ENCODE measurements at regions not wholly inside any gene's neighbourhood (a gene's known extent, or its start where the extent isn't known, plus 50 kb on each side); places are given as distances from the start of the nearest gene placed in this dataset.
A peak's percentile ranks its signal among the peaks of the same experiment; 100 is the strongest.
"Not testable (repeated sequence)": the region's sequence is repeated elsewhere in the genome, so short reads cannot be mapped to it uniquely, and the experiment has no call there.

- no peak for DNase-seq (ENCODE audit: low read depth)
These were observed 169.6 kb downstream of the EDEM1 start for GRCh38 chr3:5357089-5357488.

- no peak for DNase-seq (ENCODE audit: low read depth)
These were observed 171.4 kb downstream of the EDEM1 start for GRCh38 chr3:5358911-5359310.

- DNase-seq (ENCODE audit: low read depth): no peak
These were observed 172.9 kb downstream of the EDEM1 start for GRCh38 chr3:5360453-5360852.

GRCh38 chr3:5366746-5367145 lies 179.2 kb downstream of the EDEM1 start:
- no peak for DNase-seq (ENCODE audit: low read depth)

GRCh38 chr3:5371555-5371954 lies 184.0 kb downstream of the EDEM1 start:
- not testable (repeated sequence) for DNase-seq (ENCODE audit: low read depth)

GRCh38 chr3:5376761-5377160 lies 189.3 kb downstream of the EDEM1 start:
- DNase-seq (ENCODE audit: low read depth): no peak

- not testable (repeated sequence) for DNase-seq (ENCODE audit: low read depth)
These were observed 191.8 kb downstream of the EDEM1 start for GRCh38 chr3:5379266-5379665.

- not testable (repeated sequence) for DNase-seq (ENCODE audit: low read depth)
These were observed 196.2 kb downstream of the EDEM1 start for GRCh38 chr3:5383486-5384263.

- DNase-seq (ENCODE audit: low read depth): no peak
These were observed 197.2 kb downstream of the EDEM1 start for GRCh38 chr3:5384557-5385236.

- no peak for DNase-seq (ENCODE audit: low read depth)
These were observed 200.6 kb downstream of the EDEM1 start for GRCh38 chr3:5388091-5388490.

GRCh38 chr3:5389057-5389456 lies 201.6 kb downstream of the EDEM1 start:
- DNase-seq (ENCODE audit: low read depth): no peak

GRCh38 chr3:5390221-5390620 lies 202.7 kb downstream of the EDEM1 start:
- DNase-seq (ENCODE audit: low read depth): no peak

GRCh38 chr3:5390936-5391625 lies 203.6 kb downstream of the EDEM1 start:
- DNase-seq (ENCODE audit: low read depth): no peak

GRCh38 chr3:5401002-5401401 lies 213.5 kb downstream of the EDEM1 start:
- no peak for DNase-seq (ENCODE audit: low read depth)

- DNase-seq (ENCODE audit: low read depth): no peak
These were observed 217.2 kb downstream of the EDEM1 start for GRCh38 chr3:5404718-5405117.

- no peak for DNase-seq (ENCODE audit: low read depth)
These were observed 224.3 kb downstream of the EDEM1 start for GRCh38 chr3:5411786-5412185.

- no peak for DNase-seq (ENCODE audit: low read depth)
These were observed 235.6 kb downstream of the EDEM1 start for GRCh38 chr3:5423076-5423475.

GRCh38 chr3:5423523-5423922 lies 236.0 kb downstream of the EDEM1 start:
- DNase-seq (ENCODE audit: low read depth): no peak

- no peak for DNase-seq (ENCODE audit: low read depth)
These were observed 237.9 kb downstream of the EDEM1 start for GRCh38 chr3:5425371-5425770.

GRCh38 chr3:5426094-5426883 lies 238.8 kb downstream of the EDEM1 start:
- peak; percentile 39 for DNase-seq (ENCODE audit: low read depth)

GRCh38 chr3:5427021-5427420 lies 239.5 kb downstream of the EDEM1 start:
- DNase-seq (ENCODE audit: low read depth): no peak

- DNase-seq (ENCODE audit: low read depth): no peak
These were observed 240.4 kb downstream of the EDEM1 start for GRCh38 chr3:5427938-5428337.

Data from LHCN-M2 (cell line).